ENCODE measurements at regions not wholly inside any gene's neighbourhood (a gene's known extent, or its start where the extent isn't known, plus 50 kb on each side); places are given as distances from the start of the nearest gene placed in this dataset.

- no peak for TF ChIP-seq CHD7 (IDR thresholded peaks at IDR 0.05; ENCODE audit: insufficient replicate concordance, low read length)
Observed at GRCh38 chr12:69106482-69107118, 132.8 kb upstream of the CPSF6 start (continued).
